ENCODE measurements at regions not wholly inside any gene's neighbourhood (a gene's known extent, or its start where the extent isn't known, plus 50 kb on each side); places are given as distances from the start of the nearest gene placed in this dataset.

DNA sequence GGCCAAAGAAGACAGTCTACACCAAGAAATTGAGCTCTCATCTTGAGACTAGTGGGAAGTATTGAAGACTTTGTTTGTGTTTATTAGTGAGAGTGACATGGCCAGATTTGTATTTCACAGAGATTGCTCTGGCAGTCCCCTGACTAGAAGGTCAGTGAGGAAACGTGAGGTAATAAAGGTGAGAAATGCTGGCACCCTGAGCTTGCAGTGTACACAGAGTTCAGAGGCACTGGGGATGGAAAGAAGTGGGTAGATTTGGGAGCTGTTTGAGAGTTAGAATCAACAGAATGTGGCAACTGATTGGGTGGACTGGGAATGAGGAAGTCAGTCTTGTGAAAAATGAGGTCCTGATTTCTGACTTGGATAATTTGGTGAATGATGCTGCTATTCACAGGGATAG lies 336.9 kb downstream of the SNAPC1 start:
- DNase-seq: no peak

DNA sequence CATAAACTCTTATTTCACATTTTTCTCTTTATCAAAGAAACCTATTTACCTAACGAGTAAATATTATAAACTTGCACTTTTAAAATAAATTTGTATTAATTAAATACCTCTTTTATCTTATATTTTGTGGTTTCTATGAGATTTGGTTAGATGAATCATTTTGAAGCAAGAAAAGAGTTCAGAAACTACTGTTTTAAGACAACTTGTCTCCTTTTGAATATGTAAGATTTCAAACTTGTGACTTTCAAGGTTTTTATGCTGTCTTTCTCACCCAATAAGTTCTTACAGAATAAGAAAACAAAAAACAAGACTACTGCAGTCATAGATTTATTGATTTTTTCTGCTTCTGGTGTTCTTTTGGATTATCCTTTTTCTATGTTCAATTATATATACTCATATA lies 339.0 kb downstream of the SNAPC1 start:
- no peak for DNase-seq

DNA sequence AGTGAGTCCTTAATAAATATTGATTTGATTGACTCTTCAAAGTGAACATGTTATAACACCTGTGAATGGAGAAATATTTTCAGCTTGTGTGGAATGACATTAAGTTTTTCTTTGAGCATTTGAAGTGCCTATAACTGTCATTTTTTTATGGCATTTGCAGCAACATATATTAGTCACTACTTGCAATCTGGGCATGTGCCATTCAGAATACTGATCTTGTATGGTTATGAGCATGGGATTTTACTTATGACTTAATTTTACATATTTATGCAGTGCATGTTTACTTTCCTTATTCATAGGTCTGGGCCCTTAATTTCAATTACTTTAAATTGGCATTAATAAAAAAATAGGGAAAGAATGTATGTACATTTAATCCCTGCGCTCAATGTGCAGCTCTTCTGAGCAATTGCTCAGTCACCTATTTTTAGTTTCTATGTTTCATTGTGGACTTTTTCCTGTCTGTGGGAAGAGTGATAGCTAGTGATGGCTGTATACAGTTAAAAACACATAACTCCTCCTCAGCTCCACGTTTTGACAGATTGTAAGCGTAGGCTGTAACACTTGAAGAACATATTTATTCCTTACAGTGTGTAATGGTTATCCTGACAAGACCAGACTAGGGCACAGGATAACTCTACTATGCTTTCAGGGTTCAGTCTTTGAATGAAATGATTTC lies 339.6 kb downstream of the SNAPC1 start:
- DNase-seq: no peak

DNA sequence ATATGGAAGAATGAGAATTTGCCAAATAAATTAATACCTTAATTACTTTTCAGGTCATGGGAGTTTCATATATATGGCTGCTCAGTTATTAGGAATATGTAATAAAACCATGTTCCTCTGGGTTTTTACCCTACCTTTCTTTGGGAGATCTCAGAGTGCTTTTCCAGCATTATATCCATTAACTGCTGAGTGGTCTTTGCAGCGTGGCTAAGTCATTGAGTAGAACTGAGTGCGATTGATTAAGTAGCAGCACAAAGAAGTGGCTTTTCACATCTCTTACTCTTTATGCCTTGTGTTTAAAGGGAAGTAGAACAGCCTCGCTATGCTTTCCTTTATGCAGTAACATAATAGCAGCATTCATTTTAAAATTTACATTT lies 340.1 kb downstream of the SNAPC1 start:
- DNase-seq: no peak

DNA sequence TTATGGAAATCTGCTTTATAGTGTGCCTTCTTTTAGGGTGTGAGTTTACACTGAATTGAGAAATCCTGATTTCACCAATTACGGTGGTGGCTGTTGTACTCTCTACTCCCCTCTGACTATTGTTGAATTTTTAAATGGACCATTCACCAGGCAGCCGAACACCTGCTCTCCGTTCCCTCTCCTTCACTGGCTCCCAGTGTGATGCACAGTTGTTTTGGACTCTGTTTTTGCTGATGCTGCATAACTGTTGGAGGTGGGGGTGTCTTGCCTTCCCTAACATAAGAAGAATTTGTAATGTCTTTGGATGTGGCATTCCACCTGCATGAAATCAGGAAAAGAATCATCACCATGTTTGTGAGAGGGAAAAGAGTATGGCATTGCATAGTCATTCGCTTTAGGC lies 341.2 kb downstream of the SNAPC1 start:
- DNase-seq: no peak

DNA sequence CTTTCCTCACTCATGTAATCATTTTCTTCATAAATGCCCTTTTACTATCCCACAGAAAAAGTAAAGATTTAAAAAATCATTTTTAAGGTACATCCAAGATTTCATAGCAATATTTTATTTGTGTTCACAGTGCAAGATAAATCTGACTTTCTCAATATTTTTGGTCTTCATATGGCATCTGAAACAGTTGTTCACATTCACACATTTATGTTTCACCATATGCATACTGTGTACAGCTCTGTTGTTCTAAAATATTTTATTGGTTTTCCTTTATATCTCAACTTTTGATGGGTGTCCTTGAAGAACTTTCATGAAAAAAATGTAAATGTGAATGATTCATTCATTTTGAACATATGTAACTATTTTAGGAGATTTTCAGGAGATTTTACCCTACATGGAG lies 348.7 kb downstream of the SNAPC1 start:
- no peak for DNase-seq

DNA sequence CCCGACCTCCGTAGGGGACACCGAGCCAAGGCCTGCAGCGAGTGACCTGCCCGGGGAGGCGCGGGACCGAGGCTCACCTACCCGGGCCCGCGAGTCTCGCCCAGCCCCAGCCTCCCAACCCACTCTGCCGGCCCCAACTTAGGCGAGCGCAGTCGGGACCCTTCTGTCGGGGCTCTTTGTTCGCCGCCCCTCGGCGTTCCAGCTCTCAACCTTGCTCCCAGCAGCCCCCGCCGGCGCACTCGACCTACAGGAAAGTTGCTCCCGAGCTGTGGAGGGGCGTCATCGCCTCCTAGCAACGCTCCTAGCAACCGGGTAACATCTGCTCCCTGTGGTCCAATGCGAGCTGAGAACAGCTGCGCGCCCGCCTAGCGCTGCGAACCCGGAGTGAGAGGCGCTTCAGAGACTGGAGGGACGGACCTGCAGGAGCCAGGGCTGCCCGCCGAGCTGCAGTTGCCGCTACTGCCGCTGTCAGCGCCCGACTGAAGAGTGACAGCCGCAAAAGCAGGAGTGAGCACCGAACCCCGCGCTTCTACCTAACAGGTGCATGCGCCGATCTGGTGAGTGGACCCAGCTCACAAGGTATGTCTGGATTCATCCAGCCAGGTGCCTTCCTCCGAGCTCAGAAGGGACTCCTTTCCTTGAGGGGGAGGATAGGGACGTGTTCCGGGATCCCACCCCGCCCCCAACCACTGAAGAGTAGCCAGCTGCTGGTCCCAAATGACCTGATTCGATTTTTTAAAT lies 355.0 kb downstream of the SNAPC1 start:
- peak; percentile 61 to 72 for DNase-seq

DNA sequence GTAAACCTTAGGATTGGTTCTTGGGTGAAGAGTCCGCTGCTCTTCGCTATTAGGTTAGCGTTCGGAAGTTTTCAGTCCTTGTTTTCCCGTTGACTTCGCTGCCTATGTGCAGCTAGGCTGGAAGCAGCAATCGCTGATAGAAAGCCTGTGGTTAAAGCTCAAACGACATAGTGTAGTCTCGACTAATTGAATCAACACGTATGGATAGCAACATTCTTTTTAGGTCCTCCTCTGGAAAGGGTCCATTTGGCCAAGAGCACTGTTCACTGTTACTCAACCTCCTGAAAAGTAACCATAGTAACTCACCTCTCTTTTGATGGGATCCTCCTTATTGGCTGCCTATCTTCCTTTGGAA lies 355.5 kb downstream of the SNAPC1 start:
- no peak for DNase-seq

DNA sequence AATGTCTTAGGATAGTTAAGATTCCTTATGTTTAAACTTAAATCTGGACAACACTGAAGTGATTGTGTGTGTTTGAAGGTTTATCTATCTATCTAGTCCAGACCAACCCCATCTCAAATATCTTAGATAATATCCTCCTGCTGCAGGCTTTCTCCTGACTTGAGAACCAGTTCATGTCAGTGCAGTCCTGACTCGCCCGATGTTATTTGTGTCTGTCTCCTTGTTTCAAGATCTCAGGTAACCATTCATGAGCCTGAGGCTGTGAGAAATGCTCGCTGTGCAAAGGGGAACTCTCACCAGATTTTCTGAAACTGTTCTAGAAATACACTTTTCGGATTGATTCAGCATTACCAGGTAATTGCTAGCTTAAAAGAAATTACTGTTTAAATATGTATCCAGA lies 356.2 kb downstream of the SNAPC1 start:
- no peak for DNase-seq

DNA sequence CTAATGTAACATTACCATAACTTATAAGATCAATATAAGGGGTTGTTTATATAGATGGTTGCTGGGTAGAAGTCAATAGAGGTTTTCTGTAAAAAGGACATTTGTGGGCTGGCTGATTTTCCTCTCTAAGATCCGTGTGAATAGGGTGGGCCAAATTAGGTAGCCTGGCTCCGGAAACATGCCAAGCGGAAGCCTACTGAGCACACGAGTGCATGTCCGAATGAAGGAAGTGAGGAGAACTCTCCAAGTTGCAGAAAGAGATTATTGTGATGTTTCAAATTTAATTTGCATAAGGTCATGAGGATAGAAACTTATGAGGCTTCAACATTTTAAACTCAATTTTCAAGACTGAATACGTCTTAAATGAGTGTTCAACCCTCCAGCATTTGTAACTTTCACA lies 356.7 kb downstream of the SNAPC1 start:
- DNase-seq: no peak

DNA sequence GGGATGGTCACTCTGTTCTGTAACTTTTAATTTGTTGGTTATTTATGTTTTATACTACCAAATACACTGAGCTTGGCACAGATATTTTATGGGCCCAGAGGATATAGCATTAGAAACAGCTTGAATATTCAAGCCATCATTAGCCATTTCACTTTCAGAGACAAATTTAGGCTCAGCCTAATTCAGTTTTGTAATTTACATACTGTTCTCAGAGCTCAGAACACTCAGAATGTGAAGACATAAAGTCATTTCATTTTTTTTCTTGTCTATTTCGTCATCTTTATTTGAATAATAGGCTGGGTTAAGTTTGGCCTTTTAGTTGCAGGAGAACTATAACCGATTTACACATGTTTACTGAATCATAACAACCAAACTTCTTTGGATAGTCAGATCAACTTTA lies 361.7 kb downstream of the SNAPC1 start:
- DNase-seq: no peak

DNA sequence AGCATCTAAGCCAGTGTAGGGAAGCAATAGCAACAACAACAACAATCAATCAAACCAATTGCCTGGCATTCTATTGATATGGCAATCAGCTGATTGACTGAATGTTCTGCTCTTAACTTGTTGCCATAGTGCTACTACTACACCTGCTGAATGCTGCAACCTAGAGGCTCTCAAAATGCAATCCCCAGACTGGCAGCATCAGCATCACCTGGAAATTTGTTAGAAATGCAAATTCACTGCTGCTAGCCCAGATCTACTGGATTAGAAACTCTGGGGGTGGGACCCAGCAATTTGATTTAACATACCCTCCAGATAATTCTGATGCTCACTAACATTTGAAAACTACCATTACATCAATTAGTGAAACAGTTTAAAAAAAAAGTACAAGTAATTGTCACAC lies 363.6 kb downstream of the SNAPC1 start:
- DNase-seq: no peak

DNA sequence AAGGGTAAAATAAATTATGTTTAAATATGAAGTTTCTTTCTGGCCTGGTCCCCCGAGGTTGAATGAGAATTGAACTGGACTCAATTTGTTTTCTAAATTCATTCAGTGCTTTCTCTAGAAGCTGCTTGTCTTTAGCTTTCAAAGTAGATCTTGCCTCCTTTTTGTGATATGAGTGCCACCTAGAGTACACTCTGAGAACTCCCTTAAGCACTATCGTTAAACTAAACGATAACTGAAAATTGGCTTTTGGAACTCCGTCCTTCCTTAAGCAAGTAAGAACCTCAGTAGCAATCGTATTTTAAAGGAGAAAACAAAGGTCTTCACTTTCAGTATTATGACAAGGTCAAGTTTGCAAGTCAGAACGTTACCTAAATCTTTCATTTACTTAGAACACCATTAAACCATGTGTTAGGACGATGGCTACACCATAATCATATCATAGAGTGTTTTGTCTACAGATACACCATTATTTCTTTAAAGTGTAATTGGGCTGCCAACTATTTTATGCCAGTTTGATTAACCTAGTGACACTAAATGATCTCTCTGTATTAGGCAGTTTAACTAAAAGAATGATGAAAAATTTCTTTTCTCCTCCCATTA lies 364.8 kb downstream of the SNAPC1 start:
- no peak for DNase-seq

DNA sequence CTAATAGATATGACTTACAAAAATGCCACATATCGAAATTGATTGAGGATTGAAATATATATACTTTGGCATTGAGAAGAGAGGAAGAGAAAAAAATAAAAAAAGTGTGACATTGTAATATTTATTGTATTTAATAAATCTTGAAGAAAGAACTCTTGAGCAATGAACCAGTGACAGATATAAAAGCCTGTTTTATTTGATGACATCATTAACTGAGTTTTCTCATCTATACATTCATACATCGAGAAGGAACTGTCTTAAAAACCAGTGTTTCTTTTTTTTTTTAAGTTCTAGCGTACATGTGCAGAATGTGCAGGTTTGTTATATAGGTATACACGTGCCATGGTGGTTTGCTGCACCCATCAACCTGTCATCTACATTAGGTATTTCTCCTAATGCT lies 368.2 kb downstream of the SNAPC1 start:
- no peak for DNase-seq

DNA sequence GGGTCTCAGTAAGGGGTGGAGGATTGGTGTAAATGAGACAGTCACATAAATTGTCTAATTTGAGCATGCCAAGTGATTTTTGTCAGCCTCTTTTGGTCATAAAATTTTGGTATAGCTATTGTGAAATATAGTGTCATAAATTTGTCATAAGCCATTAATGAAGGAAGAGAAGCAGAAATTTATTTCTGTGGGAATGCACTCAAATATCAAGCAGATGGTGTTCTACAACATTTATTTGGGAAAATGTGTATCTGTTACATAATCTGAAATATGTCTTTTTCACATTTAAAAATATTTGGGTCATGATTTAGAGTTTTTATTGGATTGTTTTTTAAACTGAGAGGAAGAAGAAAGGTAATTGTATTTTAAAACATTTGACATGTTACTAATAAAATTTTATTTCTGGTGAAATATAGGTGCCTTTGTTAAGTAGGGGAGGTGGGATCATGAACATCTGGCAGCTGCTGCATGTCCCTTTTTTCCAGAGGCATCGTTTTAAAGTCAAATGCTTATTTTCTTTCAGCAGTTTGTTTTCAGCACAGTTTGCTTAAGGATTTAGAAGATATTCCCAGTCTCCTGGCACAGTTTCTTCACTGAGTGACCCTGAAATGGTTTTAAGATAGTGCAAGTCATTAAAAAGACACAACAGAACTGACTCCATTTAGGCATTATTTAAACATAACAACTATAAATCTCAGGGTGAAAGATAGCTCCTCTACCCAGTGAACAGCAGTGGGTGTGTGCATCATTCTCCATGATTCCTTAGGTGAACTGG lies 371.7 kb downstream of the SNAPC1 start:
- DNase-seq: no peak

DNA sequence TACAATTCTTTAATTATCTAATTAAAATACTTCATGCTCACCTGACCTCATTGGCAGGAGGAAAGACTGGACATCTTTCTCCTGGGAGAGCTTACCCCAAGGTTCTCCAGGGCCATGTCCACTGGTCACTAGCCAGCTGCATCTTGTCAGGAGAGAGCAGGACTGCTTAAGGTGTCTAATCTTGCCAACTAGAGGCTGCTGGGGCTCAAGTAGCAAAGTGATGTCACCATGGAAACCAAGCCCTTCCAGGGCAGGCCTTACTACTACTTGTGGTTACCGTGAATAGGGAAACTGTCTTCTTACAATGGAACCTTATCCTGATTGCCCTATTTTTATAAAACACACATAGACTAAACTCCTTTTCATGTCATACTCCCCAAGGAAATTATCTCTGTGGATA lies 376.4 kb downstream of the SNAPC1 start:
- no peak for DNase-seq

DNA sequence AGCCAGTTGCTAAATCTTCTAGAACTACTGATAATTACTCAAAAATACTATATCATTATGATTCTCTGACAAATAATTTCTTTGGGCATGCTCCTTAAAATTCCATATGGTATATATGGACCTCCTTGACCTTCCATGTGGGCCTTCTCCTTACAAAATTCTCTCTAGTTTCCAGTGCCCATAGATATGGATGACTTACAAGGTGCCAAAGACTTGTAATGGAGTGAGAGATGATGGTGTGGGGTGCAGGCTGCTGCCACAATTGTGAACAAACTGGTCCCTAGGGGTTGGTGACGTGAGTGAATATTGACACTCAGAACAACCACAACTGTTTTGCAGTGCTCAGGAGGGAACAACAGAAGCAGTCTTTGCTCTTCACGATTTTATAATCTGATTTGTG lies 378.9 kb downstream of the SNAPC1 start:
- no peak for DNase-seq

DNA sequence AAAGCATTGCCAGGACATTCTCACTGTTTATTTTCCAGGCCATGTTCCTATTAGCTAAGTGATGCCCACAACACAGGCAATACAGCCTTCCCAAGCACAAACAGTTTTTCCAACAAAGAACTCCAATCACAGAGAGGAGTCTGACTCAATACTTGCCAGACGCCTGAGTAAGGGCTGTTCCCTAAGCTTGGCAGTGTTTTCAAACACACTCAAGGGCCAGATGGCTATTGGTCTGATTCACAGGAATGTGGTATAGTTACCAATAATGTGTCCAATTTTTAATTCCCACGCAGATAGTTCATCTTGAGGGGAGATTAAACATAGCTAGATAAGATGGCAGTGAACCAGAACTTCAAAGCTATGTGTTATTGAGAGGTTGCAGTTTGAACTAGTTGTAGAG lies 381.0 kb downstream of the SNAPC1 start:
- DNase-seq: no peak

DNA sequence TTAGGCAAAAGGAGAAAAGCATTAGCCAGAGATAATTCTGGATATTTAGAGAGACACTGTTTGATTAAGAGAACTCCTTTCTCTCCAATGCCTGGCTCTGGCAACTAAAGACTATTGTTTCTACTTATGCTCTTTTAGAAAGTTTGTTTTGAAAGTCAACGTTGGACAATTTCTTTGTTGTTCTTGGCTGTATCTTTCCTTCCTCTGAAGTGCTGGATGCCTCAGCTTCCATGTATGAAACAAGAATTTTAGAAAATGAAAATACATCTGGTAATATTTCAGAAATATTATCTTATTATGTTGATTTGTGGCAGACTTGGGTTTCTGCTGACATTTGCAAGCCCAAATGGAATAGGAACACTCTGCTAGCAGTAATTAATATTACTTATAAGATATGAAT lies 382.6 kb downstream of the SNAPC1 start:
- no peak for DNase-seq

DNA sequence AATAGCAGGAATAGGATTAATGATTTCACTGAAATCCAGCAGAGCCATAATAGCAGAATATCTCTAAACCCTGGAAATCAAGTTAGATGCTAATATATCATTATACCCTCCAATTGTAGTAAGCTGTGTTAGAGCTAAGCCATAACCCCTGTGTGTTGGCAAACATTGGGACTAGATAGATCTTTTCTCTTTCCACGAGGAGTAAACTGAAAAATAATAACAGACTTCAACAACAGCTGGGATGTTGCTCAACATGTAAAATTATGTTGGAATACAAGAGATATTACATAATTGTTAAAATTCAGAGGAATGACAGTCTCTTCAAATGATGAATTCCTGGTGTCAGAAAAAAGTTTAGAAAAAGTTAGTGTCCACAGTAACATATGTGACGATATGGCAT lies 383.8 kb downstream of the SNAPC1 start:
- no peak for DNase-seq

DNA sequence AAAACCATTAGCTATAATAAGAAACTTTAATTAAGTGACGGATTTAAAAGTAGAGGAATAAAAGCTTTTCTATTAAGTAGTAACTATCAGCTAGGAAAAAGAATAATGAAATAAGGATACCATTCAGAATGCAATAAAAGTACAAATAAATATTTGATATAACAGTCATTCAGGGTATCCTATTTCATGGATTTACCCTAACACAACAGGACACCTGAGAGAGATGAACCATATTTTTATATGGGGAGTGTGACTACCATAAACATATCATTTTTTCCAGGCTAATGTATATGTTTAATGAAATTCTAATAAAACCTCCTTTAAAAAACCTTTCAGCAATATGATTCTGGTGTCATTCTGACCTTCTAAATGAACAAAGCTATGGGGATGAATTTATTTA lies 393.8 kb downstream of the SNAPC1 start:
- no peak for DNase-seq

DNA sequence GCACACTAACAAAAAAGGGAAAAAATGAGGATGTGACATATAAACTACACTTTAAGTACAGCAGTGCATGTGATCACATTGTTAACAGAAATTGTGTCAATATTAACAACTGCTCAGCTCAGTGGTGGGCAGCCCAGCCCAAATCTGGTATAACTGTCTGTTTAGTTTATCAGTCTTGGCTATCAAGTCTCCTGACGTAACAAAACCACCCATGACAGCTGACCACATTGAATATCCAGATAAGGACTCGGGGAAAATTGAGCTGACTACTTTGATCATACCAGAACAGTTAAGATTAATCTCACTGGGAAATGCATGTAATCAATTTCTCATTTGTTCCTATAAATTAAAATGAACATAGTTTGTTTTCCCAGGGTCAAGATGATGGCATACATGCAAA lies 396.6 kb downstream of the SNAPC1 start:
- DNase-seq: no peak

DNA sequence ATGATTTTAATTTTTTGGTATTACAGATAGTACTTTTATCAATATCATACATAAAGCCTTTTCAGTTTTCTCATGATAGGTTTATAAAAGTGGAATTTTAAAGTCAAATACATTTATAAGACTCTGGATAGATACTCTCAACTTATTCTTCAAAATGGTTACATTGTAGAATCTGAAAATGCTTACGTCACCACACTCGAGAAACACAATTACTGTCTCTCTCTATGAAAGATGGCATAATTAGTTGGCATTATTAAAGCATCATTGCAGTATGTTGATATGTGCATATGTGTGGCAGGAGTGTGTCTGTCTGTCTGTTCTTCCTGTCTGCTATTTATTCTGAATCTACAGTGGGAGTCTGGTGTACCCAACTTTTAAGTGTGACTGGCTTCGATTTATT lies 397.1 kb downstream of the SNAPC1 start:
- no peak for DNase-seq

Data from activated CD4-positive, alpha-beta T cell treated with anti-CD3 and anti-CD28 coated beads, Interleukin-2, amount 50 U/mL, for 48 hours (primary cell).